K562 (cell line): ENCODE measurements at regions not wholly inside any gene's neighbourhood (a gene's known extent, or its start where the extent isn't known, plus 50 kb on each side); places are given as distances from the start of the nearest gene placed in this dataset.
A peak's percentile ranks its signal among the peaks of the same experiment; 100 is the strongest.
"Not testable (repeated sequence)": the region's sequence is repeated elsewhere in the genome, so short reads cannot be mapped to it uniquely, and the experiment has no call there.

Experiments
- CREB1 ChIP-seq, 2 experiments: sonication (generic) in 1 of 2; formaldehyde crosslinking in 1 of 2; IDR thresholded peaks; 2 replicates each; pipeline versions ENCODE4 v1.6.1 to v1.8.0; 2012 to 2022; ENCODE audit warnings: inconsistent platforms in 1 of 2, mild to moderate bottlenecking in 1 of 2, missing genetic modification reagents in 1 of 2, moderate library complexity in 1 of 2
- HDAC2 ChIP-seq: fragments of 450-650 bp; IDR thresholded peaks from 2 replicates; pipeline ENCODE4 v1.6.1; 2016; ENCODE audit warnings: mild to moderate bottlenecking
- NCOR1 ChIP-seq: fragments of 450-650 bp; IDR thresholded peaks from 2 replicates; pipeline ENCODE4 v1.6.1; 2016; ENCODE audit warnings: mild to moderate bottlenecking, moderate library complexity
- NFE2 ChIP-seq: IDR thresholded peaks from 2 replicates; pipeline ENCODE4 v1.6.1; 2014; ENCODE audit warnings: antibody characterized with exemption, low read depth
- RCOR1 ChIP-seq, 2 experiments: IDR thresholded peaks; 2 replicates each; pipeline ENCODE4 v1.6.1; 2012; ENCODE audit warnings: low read depth in 2 of 2, low read length in 2 of 2, borderline replicate concordance in 1 of 2, improper control_type of control experiment in 1 of 2
- SMARCE1 ChIP-seq: fragments of 450-650 bp; IDR thresholded peaks from 2 replicates; pipeline ENCODE4 v1.7.1; 2016; ENCODE audit warnings: mild to moderate bottlenecking
- TAL1 ChIP-seq: fragments of 450-650 bp; IDR thresholded peaks from 2 replicates; pipeline ENCODE4 v1.6.1; 2016; ENCODE audit warnings: mild to moderate bottlenecking
- TEAD4 ChIP-seq, 2 experiments: sonication (generic) in 1 of 2; formaldehyde crosslinking in 1 of 2; IDR thresholded peaks; 2 replicates each; pipeline versions ENCODE4 v1.6.1 to v1.8.0; 2012 to 2022; ENCODE audit warnings: borderline replicate concordance in 1 of 2, inconsistent platforms in 1 of 2, low read length in 1 of 2, mild to moderate bottlenecking in 1 of 2, missing genetic modification reagents in 1 of 2
- TRIM24 ChIP-seq, 2 experiments: fragments of 450-650 bp; IDR thresholded peaks; 2 replicates each; pipeline ENCODE4 v1.6.1; 2016
- TF ChIP-seq, protein P1 (sequence below): fragments of 450-650 bp; IDR thresholded peaks from 2 replicates; pipeline ENCODE4 v1.6.1; 2016; ENCODE audit warnings: mild to moderate bottlenecking, moderate library complexity
- TF ChIP-seq, protein P2 (sequence below): sonication (generic); IDR thresholded peaks from 2 replicates; pipeline ENCODE4 v1.6.1; 2016
- TF ChIP-seq, protein P3 (sequence below): sonication (generic); formaldehyde crosslinking; IDR thresholded peaks from 2 replicates; pipeline ENCODE4 v1.8.0; 2022; ENCODE audit warnings: missing genetic modification reagents, mild to moderate bottlenecking, moderate library complexity, borderline replicate concordance

DNA sequence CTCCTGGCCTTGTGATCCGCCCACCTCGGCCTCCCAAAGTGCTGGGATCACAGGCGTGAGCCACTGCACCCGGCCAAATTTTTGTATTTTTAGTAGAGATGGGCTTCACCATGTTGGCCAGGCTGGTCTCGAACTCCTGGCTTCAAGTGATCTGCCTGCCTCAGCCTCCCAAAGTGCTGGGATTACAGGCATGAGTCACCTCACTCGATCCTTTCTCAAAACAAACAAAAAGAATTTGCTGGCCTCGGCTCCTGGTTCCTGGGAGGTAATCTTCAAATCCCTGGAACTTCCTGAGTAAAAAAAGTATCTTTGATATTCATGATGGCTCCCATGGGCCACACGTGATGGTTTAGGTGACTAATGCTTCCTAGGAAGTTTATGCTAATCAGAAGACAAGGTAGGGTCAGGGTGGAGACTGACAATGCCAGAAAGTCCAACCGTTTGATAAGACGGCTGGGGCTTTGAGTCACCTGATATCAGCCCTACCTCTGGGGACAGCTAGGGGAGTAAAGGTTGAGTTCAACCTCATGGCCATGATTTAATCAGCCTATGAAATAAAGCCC lies 113.1 kb upstream of the NEK6 start (continued):
- TF ChIP-seq, protein P1, sequence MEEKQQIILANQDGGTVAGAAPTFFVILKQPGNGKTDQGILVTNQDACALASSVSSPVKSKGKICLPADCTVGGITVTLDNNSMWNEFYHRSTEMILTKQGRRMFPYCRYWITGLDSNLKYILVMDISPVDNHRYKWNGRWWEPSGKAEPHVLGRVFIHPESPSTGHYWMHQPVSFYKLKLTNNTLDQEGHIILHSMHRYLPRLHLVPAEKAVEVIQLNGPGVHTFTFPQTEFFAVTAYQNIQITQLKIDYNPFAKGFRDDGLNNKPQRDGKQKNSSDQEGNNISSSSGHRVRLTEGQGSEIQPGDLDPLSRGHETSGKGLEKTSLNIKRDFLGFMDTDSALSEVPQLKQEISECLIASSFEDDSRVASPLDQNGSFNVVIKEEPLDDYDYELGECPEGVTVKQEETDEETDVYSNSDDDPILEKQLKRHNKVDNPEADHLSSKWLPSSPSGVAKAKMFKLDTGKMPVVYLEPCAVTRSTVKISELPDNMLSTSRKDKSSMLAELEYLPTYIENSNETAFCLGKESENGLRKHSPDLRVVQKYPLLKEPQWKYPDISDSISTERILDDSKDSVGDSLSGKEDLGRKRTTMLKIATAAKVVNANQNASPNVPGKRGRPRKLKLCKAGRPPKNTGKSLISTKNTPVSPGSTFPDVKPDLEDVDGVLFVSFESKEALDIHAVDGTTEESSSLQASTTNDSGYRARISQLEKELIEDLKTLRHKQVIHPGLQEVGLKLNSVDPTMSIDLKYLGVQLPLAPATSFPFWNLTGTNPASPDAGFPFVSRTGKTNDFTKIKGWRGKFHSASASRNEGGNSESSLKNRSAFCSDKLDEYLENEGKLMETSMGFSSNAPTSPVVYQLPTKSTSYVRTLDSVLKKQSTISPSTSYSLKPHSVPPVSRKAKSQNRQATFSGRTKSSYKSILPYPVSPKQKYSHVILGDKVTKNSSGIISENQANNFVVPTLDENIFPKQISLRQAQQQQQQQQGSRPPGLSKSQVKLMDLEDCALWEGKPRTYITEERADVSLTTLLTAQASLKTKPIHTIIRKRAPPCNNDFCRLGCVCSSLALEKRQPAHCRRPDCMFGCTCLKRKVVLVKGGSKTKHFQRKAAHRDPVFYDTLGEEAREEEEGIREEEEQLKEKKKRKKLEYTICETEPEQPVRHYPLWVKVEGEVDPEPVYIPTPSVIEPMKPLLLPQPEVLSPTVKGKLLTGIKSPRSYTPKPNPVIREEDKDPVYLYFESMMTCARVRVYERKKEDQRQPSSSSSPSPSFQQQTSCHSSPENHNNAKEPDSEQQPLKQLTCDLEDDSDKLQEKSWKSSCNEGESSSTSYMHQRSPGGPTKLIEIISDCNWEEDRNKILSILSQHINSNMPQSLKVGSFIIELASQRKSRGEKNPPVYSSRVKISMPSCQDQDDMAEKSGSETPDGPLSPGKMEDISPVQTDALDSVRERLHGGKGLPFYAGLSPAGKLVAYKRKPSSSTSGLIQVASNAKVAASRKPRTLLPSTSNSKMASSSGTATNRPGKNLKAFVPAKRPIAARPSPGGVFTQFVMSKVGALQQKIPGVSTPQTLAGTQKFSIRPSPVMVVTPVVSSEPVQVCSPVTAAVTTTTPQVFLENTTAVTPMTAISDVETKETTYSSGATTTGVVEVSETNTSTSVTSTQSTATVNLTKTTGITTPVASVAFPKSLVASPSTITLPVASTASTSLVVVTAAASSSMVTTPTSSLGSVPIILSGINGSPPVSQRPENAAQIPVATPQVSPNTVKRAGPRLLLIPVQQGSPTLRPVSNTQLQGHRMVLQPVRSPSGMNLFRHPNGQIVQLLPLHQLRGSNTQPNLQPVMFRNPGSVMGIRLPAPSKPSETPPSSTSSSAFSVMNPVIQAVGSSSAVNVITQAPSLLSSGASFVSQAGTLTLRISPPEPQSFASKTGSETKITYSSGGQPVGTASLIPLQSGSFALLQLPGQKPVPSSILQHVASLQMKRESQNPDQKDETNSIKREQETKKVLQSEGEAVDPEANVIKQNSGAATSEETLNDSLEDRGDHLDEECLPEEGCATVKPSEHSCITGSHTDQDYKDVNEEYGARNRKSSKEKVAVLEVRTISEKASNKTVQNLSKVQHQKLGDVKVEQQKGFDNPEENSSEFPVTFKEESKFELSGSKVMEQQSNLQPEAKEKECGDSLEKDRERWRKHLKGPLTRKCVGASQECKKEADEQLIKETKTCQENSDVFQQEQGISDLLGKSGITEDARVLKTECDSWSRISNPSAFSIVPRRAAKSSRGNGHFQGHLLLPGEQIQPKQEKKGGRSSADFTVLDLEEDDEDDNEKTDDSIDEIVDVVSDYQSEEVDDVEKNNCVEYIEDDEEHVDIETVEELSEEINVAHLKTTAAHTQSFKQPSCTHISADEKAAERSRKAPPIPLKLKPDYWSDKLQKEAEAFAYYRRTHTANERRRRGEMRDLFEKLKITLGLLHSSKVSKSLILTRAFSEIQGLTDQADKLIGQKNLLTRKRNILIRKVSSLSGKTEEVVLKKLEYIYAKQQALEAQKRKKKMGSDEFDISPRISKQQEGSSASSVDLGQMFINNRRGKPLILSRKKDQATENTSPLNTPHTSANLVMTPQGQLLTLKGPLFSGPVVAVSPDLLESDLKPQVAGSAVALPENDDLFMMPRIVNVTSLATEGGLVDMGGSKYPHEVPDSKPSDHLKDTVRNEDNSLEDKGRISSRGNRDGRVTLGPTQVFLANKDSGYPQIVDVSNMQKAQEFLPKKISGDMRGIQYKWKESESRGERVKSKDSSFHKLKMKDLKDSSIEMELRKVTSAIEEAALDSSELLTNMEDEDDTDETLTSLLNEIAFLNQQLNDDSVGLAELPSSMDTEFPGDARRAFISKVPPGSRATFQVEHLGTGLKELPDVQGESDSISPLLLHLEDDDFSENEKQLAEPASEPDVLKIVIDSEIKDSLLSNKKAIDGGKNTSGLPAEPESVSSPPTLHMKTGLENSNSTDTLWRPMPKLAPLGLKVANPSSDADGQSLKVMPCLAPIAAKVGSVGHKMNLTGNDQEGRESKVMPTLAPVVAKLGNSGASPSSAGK = peak; percentile 44; the same call in 1 of the 2 replicates
- TF ChIP-seq TAL1 = peak; percentile 44; the same call in 1 of the 2 replicates
- TF ChIP-seq HDAC2 = 0 out of 2 replicates have a peak, but pooled peaks have one; percentile 17
- TF ChIP-seq TRIM24 (IDR thresholded peaks at IDR 0.05) = peak in 1 of 2 experiments; percentile 35; a peak in 3 of 4 replicates
- 0 out of 2 replicates have a peak, but pooled peaks have one; percentile 29 for TF ChIP-seq CREB1 (IDR thresholded peaks at IDR 0.05)
- not testable (repeated sequence) for TF ChIP-seq CREB1 (CRISPR knock-in tag; IDR thresholded peaks at IDR 0.05); TEAD4 (CRISPR knock-in tag; IDR thresholded peaks at IDR 0.05; ENCODE audit: borderline replicate concordance)
- peak; percentile 41; the same call in 1 of the 2 replicates for TF ChIP-seq SMARCE1
- peak in 1 of 2 experiments; percentile 58; a peak in 3 of 4 replicates for TF ChIP-seq RCOR1 (IDR thresholded peaks at IDR 0.05; ENCODE audit: borderline replicate concordance in 1 of 2, low read depth in 2 of 2, low read length in 2 of 2)
- TF ChIP-seq, protein P2, sequence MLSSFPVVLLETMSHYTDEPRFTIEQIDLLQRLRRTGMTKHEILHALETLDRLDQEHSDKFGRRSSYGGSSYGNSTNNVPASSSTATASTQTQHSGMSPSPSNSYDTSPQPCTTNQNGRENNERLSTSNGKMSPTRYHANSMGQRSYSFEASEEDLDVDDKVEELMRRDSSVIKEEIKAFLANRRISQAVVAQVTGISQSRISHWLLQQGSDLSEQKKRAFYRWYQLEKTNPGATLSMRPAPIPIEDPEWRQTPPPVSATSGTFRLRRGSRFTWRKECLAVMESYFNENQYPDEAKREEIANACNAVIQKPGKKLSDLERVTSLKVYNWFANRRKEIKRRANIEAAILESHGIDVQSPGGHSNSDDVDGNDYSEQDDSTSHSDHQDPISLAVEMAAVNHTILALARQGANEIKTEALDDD = peak; percentile 64; the same call in 1 of the 2 replicates
- TF ChIP-seq NFE2 = peak; percentile 45; the same call in 1 of the 2 replicates
- peak; percentile 33; the same call in 1 of the 2 replicates for TF ChIP-seq TEAD4 (IDR thresholded peaks at IDR 0.05; ENCODE audit: low read length)
- TF ChIP-seq NCOR1 = peak; percentile 61
- TF ChIP-seq, protein P3, sequence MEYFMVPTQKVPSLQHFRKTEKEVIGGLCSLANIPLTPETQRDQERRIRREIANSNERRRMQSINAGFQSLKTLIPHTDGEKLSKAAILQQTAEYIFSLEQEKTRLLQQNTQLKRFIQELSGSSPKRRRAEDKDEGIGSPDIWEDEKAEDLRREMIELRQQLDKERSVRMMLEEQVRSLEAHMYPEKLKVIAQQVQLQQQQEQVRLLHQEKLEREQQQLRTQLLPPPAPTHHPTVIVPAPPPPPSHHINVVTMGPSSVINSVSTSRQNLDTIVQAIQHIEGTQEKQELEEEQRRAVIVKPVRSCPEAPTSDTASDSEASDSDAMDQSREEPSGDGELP = peak; percentile 53; the same call in 1 of the 2 replicates
